ENCODE measurements at regions not wholly inside any gene's neighbourhood (a gene's known extent, or its start where the extent isn't known, plus 50 kb on each side); places are given as distances from the start of the nearest gene placed in this dataset.

DNA sequence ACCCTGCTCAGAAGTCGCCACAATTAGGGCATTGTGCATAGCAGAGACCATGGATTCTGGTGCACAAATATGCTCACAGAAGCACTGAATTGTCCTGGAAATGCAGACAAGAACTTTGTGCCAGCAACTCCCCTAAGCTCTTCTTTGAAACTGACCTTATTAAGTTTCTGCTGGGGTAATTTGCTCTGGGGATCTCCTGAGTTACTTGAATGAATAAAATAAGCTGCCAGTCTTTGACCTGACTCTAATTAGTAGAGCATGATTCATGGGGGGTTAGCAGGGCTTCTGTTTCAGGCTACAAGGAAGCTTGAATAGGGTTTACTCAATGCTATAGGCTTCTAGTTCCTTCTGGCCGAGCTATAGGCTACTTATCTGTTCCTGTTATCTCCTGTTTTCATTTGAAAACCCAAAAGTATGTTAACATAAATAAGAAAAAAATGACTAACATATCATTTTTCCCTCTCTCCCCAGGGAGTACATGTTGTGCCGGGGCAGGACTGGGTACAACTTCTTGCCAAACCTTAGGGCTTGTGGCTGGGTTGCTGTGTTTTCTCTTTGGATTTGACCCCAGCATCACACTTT lies 169.0 kb upstream of the TMEM229A start:
- in situ Hi-C loops (cut with MboI; ENCODE audit: low sequenced_read_pairs in 4 of 4) = no loop called here
- no peaks in the 10 kb centered on the region for H3K27me3 ChIP-seq

GRCh38 chr7:124196519-124196918 lies 163.7 kb upstream of the TMEM229A start:
- in situ Hi-C loops (cut with MboI; ENCODE audit: low sequenced_read_pairs in 4 of 4) = no loop called here
- H3K27ac ChIP-seq = no peak overlapping the region
- no peaks in the 10 kb centered on the region for H3K27me3 ChIP-seq
- TF ChIP-seq POLR2A (IDR thresholded peaks at IDR 0.05) = no peak
- TF ChIP-seq, protein P1, sequence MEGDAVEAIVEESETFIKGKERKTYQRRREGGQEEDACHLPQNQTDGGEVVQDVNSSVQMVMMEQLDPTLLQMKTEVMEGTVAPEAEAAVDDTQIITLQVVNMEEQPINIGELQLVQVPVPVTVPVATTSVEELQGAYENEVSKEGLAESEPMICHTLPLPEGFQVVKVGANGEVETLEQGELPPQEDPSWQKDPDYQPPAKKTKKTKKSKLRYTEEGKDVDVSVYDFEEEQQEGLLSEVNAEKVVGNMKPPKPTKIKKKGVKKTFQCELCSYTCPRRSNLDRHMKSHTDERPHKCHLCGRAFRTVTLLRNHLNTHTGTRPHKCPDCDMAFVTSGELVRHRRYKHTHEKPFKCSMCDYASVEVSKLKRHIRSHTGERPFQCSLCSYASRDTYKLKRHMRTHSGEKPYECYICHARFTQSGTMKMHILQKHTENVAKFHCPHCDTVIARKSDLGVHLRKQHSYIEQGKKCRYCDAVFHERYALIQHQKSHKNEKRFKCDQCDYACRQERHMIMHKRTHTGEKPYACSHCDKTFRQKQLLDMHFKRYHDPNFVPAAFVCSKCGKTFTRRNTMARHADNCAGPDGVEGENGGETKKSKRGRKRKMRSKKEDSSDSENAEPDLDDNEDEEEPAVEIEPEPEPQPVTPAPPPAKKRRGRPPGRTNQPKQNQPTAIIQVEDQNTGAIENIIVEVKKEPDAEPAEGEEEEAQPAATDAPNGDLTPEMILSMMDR (IDR thresholded peaks at IDR 0.05 in 4 of 5, conservative IDR thresholded peaks at IDR 0.05 in 1 of 5) = no peak
- no peak overlapping the region for H3K4me3 ChIP-seq
- no peaks in the 10 kb centered on the region for H3K9me3 ChIP-seq
- no peaks in the 10 kb centered on the region for H3K4me1 ChIP-seq
- H3K36me3 ChIP-seq = no peaks in the 10 kb centered on the region
- ATAC-seq (no peak), DNase-seq (no peak)
- intact Hi-C loops (cut with DNase I; ENCODE audit: low total_unique reads) = no loop called here

More for the DNA sequence above, 169.0 kb upstream of the TMEM229A start:
- ATAC-seq (no peak), DNase-seq (no peak)
- TF ChIP-seq, protein P1 (IDR thresholded peaks at IDR 0.05 in 4 of 5, conservative IDR thresholded peaks at IDR 0.05 in 1 of 5) = no peak
- no peak for TF ChIP-seq POLR2A (IDR thresholded peaks at IDR 0.05)
- no peak overlapping the region for H3K27ac ChIP-seq
- no peaks in the 10 kb centered on the region for H3K4me1 ChIP-seq
- H3K4me3 ChIP-seq = no peak overlapping the region
- H3K36me3 ChIP-seq = no peaks in the 10 kb centered on the region
- intact Hi-C loops (cut with DNase I; ENCODE audit: low total_unique reads) = no loop called here
- H3K9me3 ChIP-seq = no peaks in the 10 kb centered on the region

- Histone ChIP-seq H3K36me3 (no peaks in the 10 kb centered on the region), H3K27me3 (no peaks in the 10 kb centered on the region), H3K4me3 (no peak overlapping the region), H3K27ac (no peak overlapping the region), H3K4me1 (no peaks in the 10 kb centered on the region), H3K9me3 (no peaks in the 10 kb centered on the region)
- no peak for DNase-seq
- no peak for ATAC-seq
- in situ Hi-C loops (cut with MboI; ENCODE audit: low sequenced_read_pairs in 4 of 4) (no loop called here), intact Hi-C loops (cut with DNase I; ENCODE audit: low total_unique reads) (no loop called here)
- no peak for TF ChIP-seq POLR2A (IDR thresholded peaks at IDR 0.05)
- TF ChIP-seq, protein P1 (IDR thresholded peaks at IDR 0.05 in 4 of 5, conservative IDR thresholded peaks at IDR 0.05 in 1 of 5) = no peak
These were observed 160.0 kb upstream of the TMEM229A start for GRCh38 chr7:124192885-124193284.

DNA sequence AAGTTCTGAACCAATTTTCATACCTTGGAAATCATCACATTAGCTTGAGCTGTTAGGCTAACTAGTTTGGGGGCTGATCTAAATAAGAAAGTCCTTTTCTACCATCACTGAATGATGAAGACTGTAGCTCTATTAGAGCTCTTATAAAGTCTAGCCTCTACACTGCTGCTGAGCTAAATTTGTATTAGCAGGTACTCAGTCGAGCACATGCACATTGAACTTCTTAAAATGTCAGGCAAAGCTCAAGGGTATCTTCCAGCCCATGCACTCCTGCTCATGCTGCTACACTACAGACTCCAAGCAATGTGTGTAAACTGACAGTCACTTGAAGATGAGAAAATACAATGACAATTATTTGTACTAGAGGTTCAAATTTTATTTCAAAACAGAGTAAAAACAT lies 158.8 kb upstream of the TMEM229A start:
- TF ChIP-seq, protein P1 (IDR thresholded peaks at IDR 0.05 in 4 of 5, conservative IDR thresholded peaks at IDR 0.05 in 1 of 5) = no peak
- no peak for TF ChIP-seq POLR2A (IDR thresholded peaks at IDR 0.05)
- intact Hi-C loops (cut with DNase I; ENCODE audit: low total_unique reads) = no loop called here
- DNase-seq (no peak), ATAC-seq (no peak)
- H3K4me1 ChIP-seq = no peaks in the 10 kb centered on the region
- H3K4me3 ChIP-seq = no peak overlapping the region
- no peaks in the 10 kb centered on the region for H3K27me3 ChIP-seq
- no peaks in the 10 kb centered on the region for H3K36me3 ChIP-seq
- no peak overlapping the region for H3K27ac ChIP-seq
- in situ Hi-C loops (cut with MboI; ENCODE audit: low sequenced_read_pairs in 4 of 4) = no loop called here
- no peaks in the 10 kb centered on the region for H3K9me3 ChIP-seq

DNA sequence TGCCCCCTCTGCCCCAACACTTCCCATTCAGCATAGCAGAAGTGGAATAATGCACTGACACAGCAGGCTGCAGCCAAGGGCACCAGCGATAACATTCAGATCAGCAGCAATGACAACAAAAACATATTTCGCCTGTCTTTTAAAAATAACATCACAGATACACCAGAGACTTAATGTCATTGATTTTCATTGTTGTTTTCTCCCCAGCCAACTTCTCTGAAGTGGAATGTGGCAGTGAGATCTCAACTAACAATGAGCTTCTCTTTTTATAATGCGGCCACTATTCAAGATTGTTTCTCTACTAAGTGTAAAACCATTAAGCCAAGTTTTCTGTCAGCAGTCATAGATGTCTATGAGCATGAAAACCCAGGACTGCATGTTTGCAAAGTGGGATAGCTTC lies 158.2 kb upstream of the TMEM229A start:
- no peaks in the 10 kb centered on the region for H3K9me3 ChIP-seq
- H3K36me3 ChIP-seq = no peaks in the 10 kb centered on the region
- H3K27ac ChIP-seq = no peak overlapping the region
- no peaks in the 10 kb centered on the region for H3K4me1 ChIP-seq
- no peaks in the 10 kb centered on the region for H3K27me3 ChIP-seq
- ATAC-seq = no peak
- no peak overlapping the region for H3K4me3 ChIP-seq
- in situ Hi-C loops (cut with MboI; ENCODE audit: low sequenced_read_pairs in 4 of 4) = no loop called here
- intact Hi-C loops (cut with DNase I; ENCODE audit: low total_unique reads) = no loop called here
- no peak for DNase-seq
- TF ChIP-seq POLR2A (IDR thresholded peaks at IDR 0.05) = no peak
- TF ChIP-seq, protein P1 (IDR thresholded peaks at IDR 0.05 in 4 of 5, conservative IDR thresholded peaks at IDR 0.05 in 1 of 5) = no peak
